Spinal cord (tissue), 9 donors: ENCODE measurements at regions not wholly inside any gene's neighbourhood (a gene's known extent, or its start where the extent isn't known, plus 50 kb on each side); places are given as distances from the start of the nearest gene placed in this dataset.

ENCODE experiments used
- DNase-seq, 6 donors: peaks; one replicate each; pipeline versions ENCODE4 v3.0.0 to v3.0.0-alpha.2; 2013 to 2015; ENCODE audit warnings: low spot score in 6 of 6, low read depth in 4 of 6
- H3K27ac ChIP-seq: one replicate; pipeline ENCODE4 v1.5.1; 2013; ENCODE audit warnings: low read depth, low read length, control low read depth
- H3K27me3 ChIP-seq: one replicate; pipeline ENCODE4 v1.6.1; 2013; ENCODE audit warnings: low read length; ENCODE audit not compliant: control insufficient read depth, insufficient read depth
- H3K36me3 ChIP-seq: one replicate; pipeline ENCODE4 v1.6.1; 2013; ENCODE audit warnings: low read length; ENCODE audit not compliant: control insufficient read depth, insufficient read depth
- H3K4me1 ChIP-seq: one replicate; pipeline ENCODE4 v1.6.1; 2013; ENCODE audit warnings: low read length; ENCODE audit not compliant: control insufficient read depth, insufficient read depth
- H3K4me3 ChIP-seq: one replicate; pipeline ENCODE4 v1.5.1; 2013; ENCODE audit warnings: low read depth, low read length, control low read depth
- H3K9me3 ChIP-seq: one replicate; pipeline ENCODE4 v1.6.1; 2013; ENCODE audit warnings: low read length; ENCODE audit not compliant: control insufficient read depth, insufficient read depth
- WGBS: methylation state at CpG from one replicate; pipeline ENCODE4 v1.1.5; 2013; ENCODE audit warnings: missing lambda C conversion rate; ENCODE audit not compliant: insufficient coverage; 5-methylcytosine and 5-hydroxymethylcytosine counted together
- donor health status: healthy.

GRCh38 chr10:78851647-78852046, 217.1 kb upstream of the ZMIZ1 start:
- 33% methylated on average over 2 of the region's 4 CpGs for WGBS
- peak in 2 of 6 donors; percentile 60 for DNase-seq
- peak overlapping the region; percentile 52 for H3K27ac ChIP-seq

GRCh38 chr10:78852466-78853240, 216.1 kb upstream of the ZMIZ1 start:
- Histone ChIP-seq H3K4me3 (no peak overlapping the region), H3K27me3 (no peaks in the 10 kb centered on the region), H3K36me3 (no peaks in the 10 kb centered on the region), H3K4me1 (peaks cover 31% of the 10 kb centered on the region), H3K9me3 (no peaks in the 10 kb centered on the region), H3K27ac (no peak overlapping the region)
- no peak for DNase-seq
- 94% methylated on average over 9 of the region's 9 CpGs for WGBS

More at GRCh38 chr10:78851647-78852046, 217.1 kb upstream of the ZMIZ1 start:
- Histone ChIP-seq H3K4me3 (no peak overlapping the region), H3K9me3 (no peaks in the 10 kb centered on the region), H3K27me3 (no peaks in the 10 kb centered on the region), H3K4me1 (peaks cover 36% of the 10 kb centered on the region), H3K36me3 (no peaks in the 10 kb centered on the region)

- H3K4me1 ChIP-seq: peaks cover 31% of the 10 kb centered on the region
- no peak overlapping the region for H3K27ac ChIP-seq
- DNase-seq: no peak
- H3K36me3 ChIP-seq: no peaks in the 10 kb centered on the region
- H3K27me3 ChIP-seq: no peaks in the 10 kb centered on the region
- 100% methylated on average over 1 of the region's 4 CpGs for whole genome bisulfite sequencing
- H3K9me3 ChIP-seq: no peaks in the 10 kb centered on the region
- H3K4me3 ChIP-seq: no peak overlapping the region
These were observed 214.9 kb upstream of the ZMIZ1 start for GRCh38 chr10:78853864-78854263.

- WGBS: 43% methylated on average over 1 of the region's 1 CpG
- H3K36me3 ChIP-seq: no peaks in the 10 kb centered on the region
- H3K4me1 ChIP-seq: peaks cover 26% of the 10 kb centered on the region
- DNase-seq: peak in 3 of 6 donors; percentile 30 to 72 (median 31)
- H3K9me3 ChIP-seq: no peaks in the 10 kb centered on the region
- H3K27me3 ChIP-seq: no peaks in the 10 kb centered on the region
- no peak overlapping the region for H3K4me3 ChIP-seq
- no peak overlapping the region for H3K27ac ChIP-seq
These were observed 212.3 kb upstream of the ZMIZ1 start for GRCh38 chr10:78856421-78856820.

- no peak for DNase-seq
- Histone ChIP-seq H3K9me3 (no peaks in the 10 kb centered on the region), H3K36me3 (no peaks in the 10 kb centered on the region), H3K27me3 (no peaks in the 10 kb centered on the region), H3K4me3 (no peak overlapping the region), H3K27ac (no peak overlapping the region), H3K4me1 (peaks cover 24% of the 10 kb centered on the region)
- WGBS: 71% methylated on average over 2 of the region's 3 CpGs
These were observed 211.6 kb upstream of the ZMIZ1 start for GRCh38 chr10:78857193-78857592.

- no peak for DNase-seq
- 97% methylated on average over 5 of the region's 5 CpGs for WGBS
- Histone ChIP-seq H3K27ac (no peak overlapping the region), H3K9me3 (no peaks in the 10 kb centered on the region), H3K4me3 (no peak overlapping the region), H3K36me3 (no peaks in the 10 kb centered on the region), H3K27me3 (no peaks in the 10 kb centered on the region), H3K4me1 (peaks cover 33% of the 10 kb centered on the region)
These were observed 209.5 kb upstream of the ZMIZ1 start for GRCh38 chr10:78859266-78859665.

GRCh38 chr10:78859769-78860168, 209.0 kb upstream of the ZMIZ1 start:
- Histone ChIP-seq H3K36me3 (no peaks in the 10 kb centered on the region), H3K4me3 (no peak overlapping the region), H3K4me1 (peaks cover 35% of the 10 kb centered on the region), H3K27me3 (no peaks in the 10 kb centered on the region), H3K9me3 (no peaks in the 10 kb centered on the region), H3K27ac (no peak overlapping the region)
- 64% methylated on average over 4 of the region's 5 CpGs for WGBS
- no peak for DNase-seq

- DNase-seq: no peak
- no peak overlapping the region for H3K27ac ChIP-seq
- 20% methylated on average over 1 of the region's 7 CpGs for WGBS
- H3K27me3 ChIP-seq: no peaks in the 10 kb centered on the region
- no peaks in the 10 kb centered on the region for H3K36me3 ChIP-seq
- H3K4me1 ChIP-seq: peaks cover 39% of the 10 kb centered on the region
- no peaks in the 10 kb centered on the region for H3K9me3 ChIP-seq
- H3K4me3 ChIP-seq: no peak overlapping the region
These were observed 208.4 kb upstream of the ZMIZ1 start for GRCh38 chr10:78860260-78860914.

GRCh38 chr10:78861529-78862327, 207.0 kb upstream of the ZMIZ1 start:
- 48% methylated on average over 5 of the region's 5 CpGs for WGBS
- no peaks in the 10 kb centered on the region for H3K27me3 ChIP-seq
- no peaks in the 10 kb centered on the region for H3K36me3 ChIP-seq
- peaks cover 37% of the 10 kb centered on the region for H3K4me1 ChIP-seq
- no peak overlapping the region for H3K4me3 ChIP-seq
- no peak overlapping the region for H3K27ac ChIP-seq
- H3K9me3 ChIP-seq: no peaks in the 10 kb centered on the region
- DNase-seq: peak in 3 of 6 donors; percentile 15 to 86 (median 77)
